ENCODE measurements at regions not wholly inside any gene's neighbourhood (a gene's known extent, or its start where the extent isn't known, plus 50 kb on each side); places are given as distances from the start of the nearest gene placed in this dataset.

DNA sequence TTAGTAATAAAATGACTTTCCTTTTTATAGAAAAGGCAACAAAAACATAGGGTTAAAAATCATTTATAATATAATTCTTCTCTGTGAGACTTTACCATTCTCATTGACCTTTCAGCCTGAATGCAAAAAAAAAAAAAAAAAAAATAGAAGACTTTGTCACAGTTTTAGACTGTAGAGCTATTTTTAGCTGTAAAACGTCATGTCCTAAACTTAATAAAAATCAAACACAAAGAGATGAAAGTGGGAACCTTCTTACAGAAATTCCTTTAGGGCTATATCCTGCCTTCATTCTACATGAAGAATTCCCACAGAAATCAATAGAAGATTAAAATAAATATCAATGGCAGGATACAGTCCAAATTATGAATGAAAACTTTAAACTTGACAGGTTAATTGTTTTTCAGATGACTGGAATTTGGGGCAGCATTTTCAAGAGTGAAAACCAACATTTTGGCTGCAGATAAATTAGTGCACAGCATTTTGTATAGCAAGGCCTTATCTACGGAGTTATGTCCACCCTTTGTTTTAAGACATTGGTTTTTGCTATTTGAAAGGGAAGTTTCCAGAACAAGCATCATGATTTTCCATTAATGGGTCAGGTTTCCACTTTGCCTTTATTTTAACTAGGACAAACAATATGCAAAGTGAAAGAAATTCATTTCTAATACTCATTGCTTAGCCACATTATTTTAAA is 219.5 kb downstream of the SPCS3 start:
- DNase-seq (ENCODE audit: low read depth, low spot score): no peak
- Histone ChIP-seq H3K9me3 (ENCODE audit: control insufficient read depth, insufficient read depth, low read depth, low read length) (no peaks in the 10 kb centered on the region), H3K27ac (ENCODE audit: low read length) (no peak overlapping the region), H3K27me3 (ENCODE audit: control insufficient read depth, insufficient read depth, low read length) (no peaks in the 10 kb centered on the region), H3K36me3 (ENCODE audit: control insufficient read depth, insufficient read depth, low read length) (no peaks in the 10 kb centered on the region), H3K4me3 (ENCODE audit: low read depth in 2 of 2, low read length in 2 of 2) (no peak overlapping the region), H3K4me1 (ENCODE audit: control insufficient read depth, insufficient read depth, low read length) (no peaks in the 10 kb centered on the region)
- CTCF ChIA-PET: no interaction called here
- TF ChIP-seq SIN3A (IDR thresholded peaks at IDR 0.05; ENCODE audit: borderline replicate concordance, insufficient read depth, low read depth, low read length): no peak
- no peak for TF ChIP-seq TCF7L2 (IDR thresholded peaks at IDR 0.05; ENCODE audit: low read depth, low read length)
- TF ChIP-seq, protein P1, sequence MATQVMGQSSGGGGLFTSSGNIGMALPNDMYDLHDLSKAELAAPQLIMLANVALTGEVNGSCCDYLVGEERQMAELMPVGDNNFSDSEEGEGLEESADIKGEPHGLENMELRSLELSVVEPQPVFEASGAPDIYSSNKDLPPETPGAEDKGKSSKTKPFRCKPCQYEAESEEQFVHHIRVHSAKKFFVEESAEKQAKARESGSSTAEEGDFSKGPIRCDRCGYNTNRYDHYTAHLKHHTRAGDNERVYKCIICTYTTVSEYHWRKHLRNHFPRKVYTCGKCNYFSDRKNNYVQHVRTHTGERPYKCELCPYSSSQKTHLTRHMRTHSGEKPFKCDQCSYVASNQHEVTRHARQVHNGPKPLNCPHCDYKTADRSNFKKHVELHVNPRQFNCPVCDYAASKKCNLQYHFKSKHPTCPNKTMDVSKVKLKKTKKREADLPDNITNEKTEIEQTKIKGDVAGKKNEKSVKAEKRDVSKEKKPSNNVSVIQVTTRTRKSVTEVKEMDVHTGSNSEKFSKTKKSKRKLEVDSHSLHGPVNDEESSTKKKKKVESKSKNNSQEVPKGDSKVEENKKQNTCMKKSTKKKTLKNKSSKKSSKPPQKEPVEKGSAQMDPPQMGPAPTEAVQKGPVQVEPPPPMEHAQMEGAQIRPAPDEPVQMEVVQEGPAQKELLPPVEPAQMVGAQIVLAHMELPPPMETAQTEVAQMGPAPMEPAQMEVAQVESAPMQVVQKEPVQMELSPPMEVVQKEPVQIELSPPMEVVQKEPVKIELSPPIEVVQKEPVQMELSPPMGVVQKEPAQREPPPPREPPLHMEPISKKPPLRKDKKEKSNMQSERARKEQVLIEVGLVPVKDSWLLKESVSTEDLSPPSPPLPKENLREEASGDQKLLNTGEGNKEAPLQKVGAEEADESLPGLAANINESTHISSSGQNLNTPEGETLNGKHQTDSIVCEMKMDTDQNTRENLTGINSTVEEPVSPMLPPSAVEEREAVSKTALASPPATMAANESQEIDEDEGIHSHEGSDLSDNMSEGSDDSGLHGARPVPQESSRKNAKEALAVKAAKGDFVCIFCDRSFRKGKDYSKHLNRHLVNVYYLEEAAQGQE (IDR thresholded peaks at IDR 0.05; ENCODE audit: insufficient read depth in 1 of 2, low read depth in 2 of 2, low read length in 1 of 2): no peak
- TF ChIP-seq, protein P2, sequence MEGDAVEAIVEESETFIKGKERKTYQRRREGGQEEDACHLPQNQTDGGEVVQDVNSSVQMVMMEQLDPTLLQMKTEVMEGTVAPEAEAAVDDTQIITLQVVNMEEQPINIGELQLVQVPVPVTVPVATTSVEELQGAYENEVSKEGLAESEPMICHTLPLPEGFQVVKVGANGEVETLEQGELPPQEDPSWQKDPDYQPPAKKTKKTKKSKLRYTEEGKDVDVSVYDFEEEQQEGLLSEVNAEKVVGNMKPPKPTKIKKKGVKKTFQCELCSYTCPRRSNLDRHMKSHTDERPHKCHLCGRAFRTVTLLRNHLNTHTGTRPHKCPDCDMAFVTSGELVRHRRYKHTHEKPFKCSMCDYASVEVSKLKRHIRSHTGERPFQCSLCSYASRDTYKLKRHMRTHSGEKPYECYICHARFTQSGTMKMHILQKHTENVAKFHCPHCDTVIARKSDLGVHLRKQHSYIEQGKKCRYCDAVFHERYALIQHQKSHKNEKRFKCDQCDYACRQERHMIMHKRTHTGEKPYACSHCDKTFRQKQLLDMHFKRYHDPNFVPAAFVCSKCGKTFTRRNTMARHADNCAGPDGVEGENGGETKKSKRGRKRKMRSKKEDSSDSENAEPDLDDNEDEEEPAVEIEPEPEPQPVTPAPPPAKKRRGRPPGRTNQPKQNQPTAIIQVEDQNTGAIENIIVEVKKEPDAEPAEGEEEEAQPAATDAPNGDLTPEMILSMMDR (IDR thresholded peaks at IDR 0.05): no peak
- TF ChIP-seq POLR2AphosphoS5 (IDR thresholded peaks at IDR 0.05; ENCODE audit: low read depth, low read length): no peak
- no peak for ATAC-seq
- BruUV-seq (replicated peaks): no TSS peak
- in situ Hi-C loops (cut with HindIII; ENCODE audit: low pct_unique_long_range_greater_than_20kb, low sequenced_read_pairs): no loop called here
- POLR2A ChIA-PET: no interaction called here
- intact Hi-C loops (cut with micrococcal nuclease; ENCODE audit: unreplicated experiment): no loop called here

DNA sequence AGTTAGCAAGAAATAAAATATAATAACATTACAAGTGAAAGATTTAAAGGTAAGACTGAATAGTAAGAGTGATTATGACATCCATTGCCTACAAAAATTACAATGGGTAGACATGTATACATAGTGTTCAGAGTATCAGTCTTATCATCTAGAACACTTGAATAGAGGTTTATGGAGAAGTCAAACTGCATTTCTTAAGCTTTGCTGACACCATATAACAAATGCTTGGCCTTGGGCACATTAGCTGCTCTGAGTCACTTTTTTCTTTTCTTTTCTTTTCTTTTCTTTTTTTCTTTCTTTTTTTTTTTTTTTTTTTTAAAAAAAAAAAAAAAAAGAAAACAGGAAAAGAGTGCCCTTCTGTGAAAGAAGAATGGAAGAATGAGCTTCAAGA is 220.0 kb downstream of the SPCS3 start:
- Histone ChIP-seq H3K27ac (ENCODE audit: low read length) (no peak overlapping the region), H3K4me1 (ENCODE audit: control insufficient read depth, insufficient read depth, low read length) (no peaks in the 10 kb centered on the region), H3K36me3 (ENCODE audit: control insufficient read depth, insufficient read depth, low read length) (no peaks in the 10 kb centered on the region), H3K27me3 (ENCODE audit: control insufficient read depth, insufficient read depth, low read length) (no peaks in the 10 kb centered on the region), H3K9me3 (ENCODE audit: control insufficient read depth, insufficient read depth, low read depth, low read length) (no peaks in the 10 kb centered on the region), H3K4me3 (ENCODE audit: low read depth in 2 of 2, low read length in 2 of 2) (no peak overlapping the region)
- CTCF ChIA-PET: no interaction called here
- TF ChIP-seq POLR2AphosphoS5 (IDR thresholded peaks at IDR 0.05; ENCODE audit: low read depth, low read length) (no peak), TCF7L2 (IDR thresholded peaks at IDR 0.05; ENCODE audit: low read depth, low read length) (no peak), SIN3A (IDR thresholded peaks at IDR 0.05; ENCODE audit: borderline replicate concordance, insufficient read depth, low read depth, low read length) (no peak)
- TF ChIP-seq, protein P2 (IDR thresholded peaks at IDR 0.05): no peak
- TF ChIP-seq, protein P1 (IDR thresholded peaks at IDR 0.05; ENCODE audit: insufficient read depth in 1 of 2, low read depth in 2 of 2, low read length in 1 of 2): no peak
- in situ Hi-C loops (cut with HindIII; ENCODE audit: low pct_unique_long_range_greater_than_20kb, low sequenced_read_pairs): no loop called here
- intact Hi-C loops (cut with micrococcal nuclease; ENCODE audit: unreplicated experiment): no loop called here
- ATAC-seq (no peak), DNase-seq (ENCODE audit: low read depth, low spot score) (no peak)
- BruUV-seq (replicated peaks): no TSS peak
- POLR2A ChIA-PET: no interaction called here

Data from Panc1 (cell line).